SH-SY5Y (cell line): ENCODE measurements at regions not wholly inside any gene's neighbourhood (a gene's known extent, or its start where the extent isn't known, plus 50 kb on each side); places are given as distances from the start of the nearest gene placed in this dataset.

Source experiments
- GATA2 ChIP-seq: IDR thresholded peaks from 2 replicates; pipeline ENCODE4 v1.6.1; 2011; ENCODE audit warnings: mild to moderate bottlenecking, low read depth, low read length
- GATA3 ChIP-seq: IDR thresholded peaks from 2 replicates; pipeline ENCODE4 v1.6.1; 2011; ENCODE audit warnings: low read depth, mild to moderate bottlenecking, low read length, moderate library complexity

GRCh38 chr1:78765489-78765888, 115.9 kb downstream of the IFI44 start:
- TF ChIP-seq GATA2, result no peak
- TF ChIP-seq GATA3, result no peak
